GM18907 (cell line): ENCODE measurements at regions not wholly inside any gene's neighbourhood (a gene's known extent, or its start where the extent isn't known, plus 50 kb on each side); places are given as distances from the start of the nearest gene placed in this dataset.
"Not testable (repeated sequence)": the region's sequence is repeated elsewhere in the genome, so short reads cannot be mapped to it uniquely, and the experiment has no call there.

Source experiments
- ATAC-seq: cut with Tn5 transposase; IDR thresholded peaks from one replicate; pipeline ENCODE4 v1.9.1; 2021; ENCODE audit warnings: mild to moderate bottlenecking, moderate library complexity; ENCODE audit not compliant: unreplicated experiment

DNA sequence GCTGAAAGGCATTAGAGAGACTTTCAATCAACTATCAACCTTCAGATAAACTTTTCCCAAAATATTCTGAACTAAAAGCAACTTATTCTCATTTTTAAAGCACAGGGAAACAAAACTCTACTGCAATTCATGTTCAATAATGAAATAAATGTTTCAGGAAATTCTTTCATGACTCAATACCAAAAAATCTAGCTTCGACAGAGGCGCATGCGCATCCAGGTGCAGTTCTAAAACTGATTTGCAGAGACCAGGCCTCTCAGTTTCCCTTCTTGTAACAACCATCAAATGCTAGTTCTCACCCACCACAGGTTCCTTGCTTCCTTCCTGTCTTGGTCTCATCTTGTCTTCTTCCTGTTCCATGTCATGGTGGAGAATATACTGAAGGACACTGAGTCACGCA lies 55.3 kb upstream of the NRBF2 start:
- ATAC-seq, result no peak

GRCh38 chr10:63072951-63073350 lies 60.2 kb upstream of the NRBF2 start:
- ATAC-seq, result no peak

DNA sequence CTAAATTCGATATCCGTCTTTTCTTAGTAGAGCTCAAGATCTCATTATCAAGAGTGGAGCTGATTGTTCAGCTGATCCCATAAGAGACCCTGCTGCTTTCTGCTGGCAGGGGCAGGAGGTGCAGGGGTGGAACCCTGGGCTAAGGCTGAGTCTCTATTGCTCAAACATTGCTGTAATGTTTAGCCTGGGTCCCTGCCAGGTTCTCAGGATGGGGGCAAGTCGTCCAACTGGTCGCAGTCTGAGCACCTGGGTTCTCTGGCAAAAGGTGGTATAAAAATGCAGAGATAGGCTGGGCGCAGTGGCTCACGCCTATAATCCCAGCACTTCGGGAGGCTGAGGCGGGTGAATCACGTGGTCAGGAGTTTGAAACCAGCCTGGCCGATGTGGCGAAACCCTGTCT lies 62.0 kb upstream of the NRBF2 start:
- ATAC-seq, result no peak

DNA sequence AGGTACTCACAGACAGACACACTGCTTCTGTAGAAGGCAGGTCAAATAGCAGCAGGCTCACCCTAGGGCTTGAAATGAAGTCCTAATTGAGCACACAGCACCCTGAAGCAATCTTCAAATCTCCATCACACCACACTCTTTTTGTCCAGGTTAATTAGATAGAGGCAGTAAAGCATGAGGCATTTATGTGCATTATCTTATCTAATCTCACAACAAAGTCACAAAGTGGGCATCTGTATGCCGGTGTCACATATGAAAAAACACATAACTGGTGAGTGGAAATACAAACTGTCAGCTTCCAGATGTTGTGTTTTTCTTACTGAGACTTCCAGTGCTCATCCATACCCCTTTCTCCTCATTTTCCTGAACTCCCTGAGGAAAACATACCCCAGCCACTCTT lies 63.8 kb upstream of the NRBF2 start:
- no peak for ATAC-seq

- ATAC-seq, result no peak
These were observed 64.9 kb upstream of the NRBF2 start for GRCh38 chr10:63068246-63068645.

DNA sequence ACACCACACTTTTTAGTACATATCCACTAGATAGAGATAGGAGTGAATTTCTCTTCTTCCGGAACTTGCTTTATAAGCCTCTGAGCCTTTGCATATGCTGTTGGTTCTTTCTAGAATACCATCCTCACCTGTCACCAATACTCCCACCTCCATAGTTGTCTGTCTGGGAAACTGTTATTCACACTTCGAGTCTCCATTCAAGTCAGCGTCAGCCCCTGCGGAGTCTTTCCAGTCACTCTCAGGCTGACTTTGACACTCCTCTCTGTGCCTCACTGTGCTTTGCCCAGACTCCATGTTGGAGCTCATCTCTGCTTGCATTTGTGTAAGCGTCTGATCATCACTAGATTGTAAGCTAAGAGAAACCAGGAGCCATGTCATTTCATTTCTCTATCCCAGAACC lies 66.5 kb upstream of the NRBF2 start:
- ATAC-seq, result no peak

DNA sequence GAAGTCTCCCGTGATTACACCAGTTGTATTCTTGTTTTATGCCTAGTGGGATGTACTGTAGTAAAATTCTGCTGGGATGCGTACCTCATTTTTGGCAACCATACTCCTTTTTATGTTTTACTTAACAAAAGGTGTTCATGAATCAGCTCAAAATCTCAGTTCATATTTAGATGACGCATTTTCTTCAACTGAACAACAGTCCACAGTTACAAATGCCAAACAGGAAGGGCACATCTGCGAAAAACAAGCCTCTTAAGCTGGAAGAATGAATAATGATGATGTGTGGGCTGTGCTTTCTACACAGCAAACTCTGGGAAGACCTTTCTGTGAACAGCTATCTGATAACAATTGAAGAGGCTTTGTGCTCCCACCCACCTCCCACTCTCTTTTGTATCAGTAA lies 68.4 kb upstream of the NRBF2 start:
- no peak for ATAC-seq

DNA sequence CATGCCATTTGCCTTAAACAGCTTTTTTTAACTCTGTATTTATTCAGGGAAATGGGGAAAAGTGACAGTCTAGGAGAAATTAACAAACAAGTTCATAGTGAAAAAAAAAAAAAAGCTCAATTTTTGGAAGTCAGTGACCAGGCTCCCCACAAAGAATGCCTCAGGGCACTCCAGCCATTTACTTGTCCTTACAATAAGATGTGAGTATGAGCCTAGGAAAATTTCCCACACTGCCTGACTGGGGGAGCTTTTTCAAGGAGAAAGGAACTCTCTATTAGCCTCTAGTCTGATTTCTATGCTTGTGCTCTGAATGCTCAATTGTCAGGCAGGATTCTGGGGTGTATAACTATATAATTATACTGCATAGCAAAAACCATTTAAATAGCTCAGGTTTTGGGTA lies 74.9 kb upstream of the NRBF2 start:
- ATAC-seq, result no peak

GRCh38 chr10:63057509-63057908 lies 75.6 kb upstream of the NRBF2 start:
- ATAC-seq, result no peak

DNA sequence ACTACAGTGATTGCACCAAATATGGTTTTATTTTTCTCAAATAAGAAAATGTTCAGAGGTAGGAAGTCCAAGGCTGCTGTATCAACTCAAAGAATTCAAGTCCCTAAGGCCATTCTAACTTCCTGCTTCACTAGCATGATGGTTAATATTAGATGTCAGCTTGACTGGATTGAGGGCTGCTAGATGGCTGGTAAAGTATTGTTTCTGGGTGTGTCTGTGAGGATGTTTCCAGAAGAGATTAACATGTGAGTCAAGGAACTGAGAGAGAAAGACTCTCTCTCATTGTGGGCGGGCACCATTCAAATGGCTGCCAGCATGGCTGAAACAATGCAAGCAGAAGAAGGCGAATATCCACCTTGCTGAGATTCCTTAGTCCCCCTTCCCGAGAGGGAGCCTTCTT lies 77.4 kb upstream of the NRBF2 start:
- no peak for ATAC-seq

- no peak for ATAC-seq
These were observed 78.1 kb upstream of the NRBF2 start for GRCh38 chr10:63054889-63055611.

DNA sequence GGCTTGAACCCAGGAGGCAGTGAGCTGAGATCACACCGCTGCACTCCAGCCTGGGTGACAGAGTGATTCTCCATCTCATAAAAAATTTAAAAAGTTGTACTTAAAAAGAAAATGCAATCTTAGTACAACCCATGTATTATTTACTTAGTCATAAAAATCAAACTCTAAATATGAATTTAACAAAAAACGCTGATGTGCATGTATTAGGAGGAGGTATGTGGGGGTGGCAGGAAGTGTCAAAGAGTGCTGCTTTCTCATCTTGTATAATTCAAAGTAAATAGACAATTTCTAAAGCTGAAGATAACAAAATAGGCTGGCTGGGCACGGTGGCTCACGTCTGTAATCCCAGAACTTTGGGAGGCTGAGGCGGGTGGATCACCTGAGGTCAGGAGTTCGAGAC lies 81.0 kb upstream of the NRBF2 start:
- ATAC-seq, result no peak

GRCh38 chr10:63042256-63042655 lies 90.9 kb upstream of the NRBF2 start:
- no peak for ATAC-seq

GRCh38 chr10:63033616-63034185 lies 99.4 kb upstream of the NRBF2 start:
- ATAC-seq, result not testable (repeated sequence)

GRCh38 chr10:63030536-63030935 lies 102.6 kb upstream of the NRBF2 start:
- ATAC-seq, result no peak

- no peak for ATAC-seq
These were observed 105.6 kb upstream of the NRBF2 start for GRCh38 chr10:63027531-63027930.

- no peak for ATAC-seq
These were observed 111.9 kb upstream of the NRBF2 start for GRCh38 chr10:63021225-63021624.

DNA sequence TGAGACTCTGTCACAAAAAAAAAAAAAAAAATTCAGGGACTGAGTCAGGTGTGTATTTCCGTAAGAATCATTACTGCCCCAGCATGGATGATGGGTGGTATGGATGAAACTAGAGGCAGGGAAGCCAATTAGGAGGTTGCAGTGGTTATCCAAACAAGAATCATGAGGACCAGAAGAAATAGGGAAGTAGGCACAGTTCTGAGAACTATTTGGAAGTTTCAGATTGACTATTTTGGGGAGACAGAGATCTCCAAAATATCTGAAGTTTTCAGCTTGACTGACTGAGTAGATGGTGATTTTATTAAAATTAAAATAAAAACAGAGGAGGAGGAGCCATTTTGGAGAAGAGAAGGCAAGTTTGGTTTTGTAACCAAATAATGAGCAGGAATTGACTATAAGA lies 119.4 kb upstream of the NRBF2 start:
- no peak for ATAC-seq

GRCh38 chr10:63012623-63013022 lies 120.5 kb upstream of the NRBF2 start:
- no peak for ATAC-seq

GRCh38 chr10:63010203-63010602 lies 122.9 kb upstream of the NRBF2 start:
- ATAC-seq, result no peak

DNA sequence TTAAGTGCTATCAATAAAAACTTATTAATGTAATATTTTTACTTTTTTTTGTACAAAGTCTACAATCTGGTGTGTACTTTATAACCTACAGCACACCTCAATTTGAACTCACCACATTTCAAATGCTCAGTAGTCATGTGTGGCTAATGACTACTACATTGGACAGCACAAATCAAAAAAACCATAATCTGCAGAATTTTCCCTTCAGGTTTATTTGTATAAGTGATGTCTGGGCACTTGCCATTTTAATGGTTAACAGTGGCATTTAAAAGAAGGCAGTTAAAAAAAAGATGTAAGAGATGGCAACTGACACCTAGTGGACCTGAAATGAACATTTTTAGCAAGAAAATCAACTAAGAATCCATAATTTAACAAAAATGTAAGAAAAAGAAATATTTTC lies 124.6 kb upstream of the NRBF2 start:
- no peak for ATAC-seq

DNA sequence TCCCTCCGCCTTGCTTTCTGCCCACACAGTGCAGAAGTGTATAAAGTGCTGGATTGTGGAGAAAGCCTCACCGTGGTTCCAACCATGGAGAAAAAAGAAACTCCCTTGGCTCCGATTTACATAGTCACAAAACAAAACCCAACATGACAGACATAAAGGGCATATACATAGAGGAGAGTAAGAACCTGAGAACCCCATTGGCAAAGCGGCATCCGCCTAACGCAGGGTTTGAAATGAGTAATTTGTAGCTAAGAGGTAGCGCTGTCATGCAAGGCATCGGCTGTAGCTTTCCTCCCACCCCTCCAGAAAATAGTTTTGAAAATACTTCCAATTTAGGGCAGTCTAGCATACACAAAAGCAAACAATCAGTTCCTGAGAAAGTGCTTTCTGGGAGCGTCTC lies 126.0 kb upstream of the NRBF2 start:
- ATAC-seq, result no peak

GRCh38 chr10:63005246-63005645 lies 127.9 kb upstream of the NRBF2 start:
- no peak for ATAC-seq
